B cell (primary cell): ENCODE measurements at regions not wholly inside any gene's neighbourhood (a gene's known extent, or its start where the extent isn't known, plus 50 kb on each side); places are given as distances from the start of the nearest gene placed in this dataset.

Experiments used
- ATAC-seq: fragments of 200-7000 bp; cut with Tn5 transposase; one replicate; pipeline ENCODE4 v1.10.0; 2021; ENCODE audit warnings: low read depth, mild to moderate bottlenecking, moderate number of reproducible peaks, moderate library complexity
- CTCF ChIA-PET: fragments of 350-600 bp; sonication (Branson Sonifier 250); formaldehyde crosslinking; loops from one replicate; lab custom pipeline; 2021; ENCODE audit warnings: antibody characterized with exemption, inconsistent platforms; lab: Charles Lee
- POLR2A ChIA-PET: fragments of 350-600 bp; sonication (Branson Sonifier 250); formaldehyde crosslinking; loops from one replicate; lab custom pipeline; 2021; ENCODE audit warnings: antibody characterized with exemption; lab: Charles Lee
- DNase-seq: peaks from one replicate; pipeline ENCODE4 v3.0.0; 2013
- H2AFZ ChIP-seq: 2 replicates; pipeline ENCODE4 v1.6.1; 2012; ENCODE audit warnings: mild to moderate bottlenecking, low read depth, low read length; ENCODE audit not compliant: insufficient read depth, poor library complexity, severe bottlenecking
- H3K27ac ChIP-seq, 2 donors: 1 replicate in 1 of 2; 2 replicates in 1 of 2; pipeline ENCODE4 v1.5.1; 2012 to 2013; ENCODE audit warnings: low read length in 2 of 2, mild to moderate bottlenecking in 2 of 2, moderate library complexity in 1 of 2
- H3K27me3 ChIP-seq, 4 experiments: fragments of 200-600 bp in 1 of 4; sonication (generic) in 1 of 4; replicated peaks in 1 of 4; 1 replicate in 2 of 4; 2 replicates in 2 of 4; pipeline versions ENCODE4 v1.6.1 to v1.7.0; 2013 to 2016; ENCODE audit warnings: low read length in 3 of 4, mild to moderate bottlenecking in 2 of 4, mixed read lengths in 1 of 4, moderate library complexity in 1 of 4; ENCODE audit not compliant: insufficient read depth in 4 of 4, control insufficient read depth in 3 of 4; ENCODE audit errors: control extremely low read depth in 1 of 4
- H3K36me3 ChIP-seq, 2 experiments: replicated peaks in 1 of 2; 1 replicate in 1 of 2; 2 replicates in 1 of 2; pipeline versions ENCODE4 v1.6.1 to v1.7.1; 2013; ENCODE audit warnings: low read length in 1 of 2; ENCODE audit not compliant: insufficient read depth in 2 of 2, control insufficient read depth in 1 of 2; ENCODE audit errors: control extremely low read depth in 1 of 2, extremely low read depth in 1 of 2
- H3K4me1 ChIP-seq, 2 donors: fragments of 200-600 bp in 1 of 2; sonication (generic) in 1 of 2; 1 replicate in 1 of 2; 2 replicates in 1 of 2; pipeline versions ENCODE4 v1.5.1 to v1.6.1; 2013 to 2017; ENCODE audit warnings: low read length in 2 of 2; ENCODE audit not compliant: control insufficient read depth in 2 of 2, insufficient read depth in 2 of 2
- H3K4me2 ChIP-seq: replicated peaks from 2 replicates; pipeline ENCODE3; 2012; ENCODE audit warnings: mild to moderate bottlenecking, low read depth, low read length; ENCODE audit not compliant: poor library complexity, severe bottlenecking
- H3K4me3 ChIP-seq, 5 experiments: fragments of 200-600 bp in 1 of 5; sonication (generic) in 1 of 5; 1 replicate in 3 of 5; 2 replicates in 2 of 5; pipeline versions ENCODE4 v1.5.1 to v1.7.0; 2011 to 2016; ENCODE audit warnings: low read length in 4 of 5, mild to moderate bottlenecking in 4 of 5, low read depth in 2 of 5, control low read depth in 1 of 5, moderate library complexity in 1 of 5; ENCODE audit not compliant: insufficient read depth in 1 of 5; ENCODE audit errors: control extremely low read depth in 1 of 5, extremely low read depth in 1 of 5
- H3K79me2 ChIP-seq: fragments of 200-600 bp; sonication (generic); one replicate; pipeline ENCODE4 v1.6.0; 2016; ENCODE audit warnings: low read length; ENCODE audit not compliant: control insufficient read depth, insufficient read depth
- H3K9ac ChIP-seq: fragments of 200-600 bp; sonication (generic); 2 replicates; pipeline ENCODE4 v1.6.1; 2017; ENCODE audit warnings: mild to moderate bottlenecking, low read length, moderate library complexity
- H3K9me3 ChIP-seq, 3 donors: one replicate each; pipeline versions ENCODE4 v1.6.1 to v1.7.1; 2013; ENCODE audit warnings: low read length in 2 of 3; ENCODE audit not compliant: control insufficient read depth in 2 of 3, insufficient read depth in 1 of 3; ENCODE audit errors: control extremely low read depth in 1 of 3
- H4K20me1 ChIP-seq: 2 replicates; pipeline ENCODE4 v1.6.0; 2012; ENCODE audit warnings: mild to moderate bottlenecking, low read length; ENCODE audit not compliant: insufficient read depth, control insufficient read depth, poor library complexity, severe bottlenecking
- H3K27ac Mint-ChIP-seq: one replicate; pipeline ENCODE4 v1.8.0; 2021; ENCODE audit warnings: mixed read lengths
- H3K27me3 Mint-ChIP-seq: one replicate; pipeline ENCODE4 v1.8.0; 2021; ENCODE audit warnings: mixed read lengths
- H3K4me1 Mint-ChIP-seq: one replicate; pipeline ENCODE4 v1.8.0; 2021; ENCODE audit warnings: mixed read lengths
- H3K4me3 Mint-ChIP-seq: one replicate; pipeline ENCODE4 v1.8.0; 2021; ENCODE audit warnings: mixed read lengths
- H3K9me3 Mint-ChIP-seq: one replicate; pipeline ENCODE4 v1.8.0; 2022; ENCODE audit warnings: mixed read lengths; ENCODE audit not compliant: insufficient read depth
- EZH2 ChIP-seq: IDR thresholded peaks from 2 replicates; pipeline ENCODE4 v1.6.1; 2012; ENCODE audit warnings: borderline replicate concordance, low read depth, mild to moderate bottlenecking, moderate library complexity, low read length; ENCODE audit not compliant: insufficient read depth, poor library complexity, severe bottlenecking
- WGBS: methylation state at CpG from one replicate; pipeline ENCODE4 v1.1.5; 2013; ENCODE audit warnings: missing lambda C conversion rate; ENCODE audit not compliant: insufficient coverage; 5-methylcytosine and 5-hydroxymethylcytosine counted together
- intact Hi-C: fragments of 100-400 bp; cut with micrococcal nuclease; formaldehyde crosslinking; loops from one replicate; pipeline ENCODE4 v1.10.0; 2022
- TF ChIP-seq, protein P1 (sequence below): fragments of 200-600 bp; IDR thresholded peaks from one replicate; pipeline ENCODE4 v1.8.0; 2022; ENCODE audit warnings: antibody characterized with exemption, mild to moderate bottlenecking

- Mint-ChIP-seq H3K4me1 (no peaks in the 10 kb centered on the region), H3K4me3 (no peak overlapping the region), H3K27ac (no peak overlapping the region), H3K9me3 (peaks cover 11% of the 10 kb centered on the region), H3K27me3 (no peaks in the 10 kb centered on the region)
- TF ChIP-seq, protein P1, sequence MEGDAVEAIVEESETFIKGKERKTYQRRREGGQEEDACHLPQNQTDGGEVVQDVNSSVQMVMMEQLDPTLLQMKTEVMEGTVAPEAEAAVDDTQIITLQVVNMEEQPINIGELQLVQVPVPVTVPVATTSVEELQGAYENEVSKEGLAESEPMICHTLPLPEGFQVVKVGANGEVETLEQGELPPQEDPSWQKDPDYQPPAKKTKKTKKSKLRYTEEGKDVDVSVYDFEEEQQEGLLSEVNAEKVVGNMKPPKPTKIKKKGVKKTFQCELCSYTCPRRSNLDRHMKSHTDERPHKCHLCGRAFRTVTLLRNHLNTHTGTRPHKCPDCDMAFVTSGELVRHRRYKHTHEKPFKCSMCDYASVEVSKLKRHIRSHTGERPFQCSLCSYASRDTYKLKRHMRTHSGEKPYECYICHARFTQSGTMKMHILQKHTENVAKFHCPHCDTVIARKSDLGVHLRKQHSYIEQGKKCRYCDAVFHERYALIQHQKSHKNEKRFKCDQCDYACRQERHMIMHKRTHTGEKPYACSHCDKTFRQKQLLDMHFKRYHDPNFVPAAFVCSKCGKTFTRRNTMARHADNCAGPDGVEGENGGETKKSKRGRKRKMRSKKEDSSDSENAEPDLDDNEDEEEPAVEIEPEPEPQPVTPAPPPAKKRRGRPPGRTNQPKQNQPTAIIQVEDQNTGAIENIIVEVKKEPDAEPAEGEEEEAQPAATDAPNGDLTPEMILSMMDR = no peak
- no peak for TF ChIP-seq EZH2
- Histone ChIP-seq H3K36me3 (no peaks in the 10 kb centered on the region), H2AFZ (no peak overlapping the region), H3K79me2 (no peaks in the 10 kb centered on the region), H3K9me3 (no peaks in the 10 kb centered on the region), H3K4me2 (no peak overlapping the region), H3K9ac (no peak overlapping the region), H3K4me1 (no peaks in the 10 kb centered on the region), H3K4me3 (no peak overlapping the region), H4K20me1 (no peaks in the 10 kb centered on the region), H3K27ac (no peak overlapping the region), H3K27me3 (no peaks in the 10 kb centered on the region)
- WGBS = 100% methylated on average over 1 of the region's 1 CpG
- POLR2A ChIA-PET = no interaction called here
- CTCF ChIA-PET = no interaction called here
- DNase-seq (no peak), ATAC-seq (no peak)
- intact Hi-C loops = no loop called here
Measured at GRCh38 chr5:52269401-52269800, 518.3 kb upstream of the ITGA1 start.

DNA sequence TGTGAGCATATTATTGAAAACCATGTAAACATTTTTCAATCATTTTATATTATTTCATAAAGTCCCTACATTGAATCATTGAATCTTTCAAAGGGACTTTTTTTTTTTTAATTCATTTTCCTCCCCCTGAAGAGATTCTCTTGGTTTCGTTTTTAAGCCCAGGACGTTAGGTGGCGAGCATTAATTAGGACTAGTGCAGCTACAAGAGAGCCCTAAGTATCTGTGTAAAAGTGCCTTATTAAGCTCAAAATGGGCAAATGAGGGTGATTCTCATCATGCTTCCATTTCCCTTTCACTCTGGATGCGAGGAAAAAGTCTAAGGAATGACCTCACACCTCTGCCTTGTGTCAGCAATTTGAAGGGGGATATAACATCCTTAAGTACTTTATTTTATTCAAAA is 517.9 kb upstream of the ITGA1 start:
- no peaks in the 10 kb centered on the region for H4K20me1 ChIP-seq
- DNase-seq = no peak
- no peaks in the 10 kb centered on the region for H3K36me3 ChIP-seq
- no peak for TF ChIP-seq EZH2
- TF ChIP-seq, protein P1 = no peak
- no peaks in the 10 kb centered on the region for H3K79me2 ChIP-seq
- POLR2A ChIA-PET = no interaction called here
- H3K9me3 ChIP-seq = no peaks in the 10 kb centered on the region
- CTCF ChIA-PET = no interaction called here
- no peaks in the 10 kb centered on the region for H3K4me1 ChIP-seq
- H3K4me2 ChIP-seq = no peak overlapping the region
- Mint-ChIP-seq H3K9me3 (peaks cover 11% of the 10 kb centered on the region), H3K27me3 (no peaks in the 10 kb centered on the region), H3K4me3 (no peak overlapping the region), H3K4me1 (no peaks in the 10 kb centered on the region), H3K27ac (no peak overlapping the region)
- no peak overlapping the region for H3K27ac ChIP-seq
- no peak for ATAC-seq
- intact Hi-C loops = no loop called here
- H3K4me3 ChIP-seq = no peak overlapping the region
- no peak overlapping the region for H2AFZ ChIP-seq
- no peaks in the 10 kb centered on the region for H3K27me3 ChIP-seq
- WGBS = no CpG with 5 or more reads among the region's 4 CpGs
- H3K9ac ChIP-seq = no peak overlapping the region
